NT2/D1 (cell line): ENCODE measurements at regions not wholly inside any gene's neighbourhood (a gene's known extent, or its start where the extent isn't known, plus 50 kb on each side); places are given as distances from the start of the nearest gene placed in this dataset.

ENCODE experiments used
- DNase-seq: peaks from one replicate; pipeline ENCODE4 v3.0.0-alpha.2; 2011; ENCODE audit warnings: low read depth, low spot score
- H3K27me3 ChIP-seq: 2 replicates; pipeline ENCODE4 v1.6.0; 2011; ENCODE audit warnings: mild to moderate bottlenecking; ENCODE audit not compliant: insufficient read length, insufficient read depth
- H3K36me3 ChIP-seq: 2 replicates; pipeline ENCODE4 v1.6.1; 2011; ENCODE audit warnings: mild to moderate bottlenecking, low read length, mixed read lengths; ENCODE audit not compliant: insufficient read depth, insufficient read length
- H3K4me1 ChIP-seq: 2 replicates; pipeline ENCODE4 v1.5.1; 2011; ENCODE audit not compliant: insufficient read depth, insufficient read length
- H3K4me3 ChIP-seq: 2 replicates; pipeline ENCODE4 v1.5.1; 2011; ENCODE audit warnings: low read depth; ENCODE audit not compliant: insufficient read length
- H3K9ac ChIP-seq: 2 replicates; pipeline ENCODE4 v1.6.0; 2011; ENCODE audit warnings: low read depth; ENCODE audit not compliant: insufficient read length
- H3K9me3 ChIP-seq: 2 replicates; pipeline ENCODE4 v1.5.1; 2011; ENCODE audit warnings: mild to moderate bottlenecking, low read length; ENCODE audit not compliant: insufficient read depth
- SUZ12 ChIP-seq: IDR thresholded peaks from 2 replicates; pipeline ENCODE4 v1.6.1; 2011; ENCODE audit not compliant: insufficient read length, insufficient read depth; ENCODE audit errors: extremely low read depth
- YY1 ChIP-seq: IDR thresholded peaks from 2 replicates; pipeline ENCODE4 v1.6.1; 2011; ENCODE audit not compliant: insufficient read length, insufficient read depth
- ZNF274 ChIP-seq: IDR thresholded peaks from 2 replicates; pipeline ENCODE4 v1.6.1; 2011; ENCODE audit warnings: mild to moderate bottlenecking, low read depth, low read length

- no peaks in the 10 kb centered on the region; the same call in 1 of the 2 replicates for H3K9me3 ChIP-seq
- H3K27me3 ChIP-seq, result no peaks in the 10 kb centered on the region
- H3K4me3 ChIP-seq, result no peak overlapping the region
- no peak for DNase-seq
- H3K9ac ChIP-seq, result no peak overlapping the region
- no peaks in the 10 kb centered on the region for H3K36me3 ChIP-seq
- TF ChIP-seq ZNF274 (no peak), SUZ12 (no peak), YY1 (no peak)
- no peaks in the 10 kb centered on the region for H3K4me1 ChIP-seq
Observed at GRCh38 chr6:117142142-117142541, 123.2 kb upstream of the VGLL2 start.

- no peak for TF ChIP-seq SUZ12
- TF ChIP-seq ZNF274, result no peak
- no peak for TF ChIP-seq YY1
- no peaks in the 10 kb centered on the region for H3K4me1 ChIP-seq
- H3K27me3 ChIP-seq, result no peaks in the 10 kb centered on the region
- no peaks in the 10 kb centered on the region; the same call in 1 of the 2 replicates for H3K9me3 ChIP-seq
- H3K36me3 ChIP-seq, result no peaks in the 10 kb centered on the region
- DNase-seq, result no peak
- H3K9ac ChIP-seq, result no peak overlapping the region
- no peak overlapping the region for H3K4me3 ChIP-seq
Observed at GRCh38 chr6:117142995-117143394, 122.4 kb upstream of the VGLL2 start.

- DNase-seq, result no peak
- Histone ChIP-seq H3K9me3 (no peaks in the 10 kb centered on the region; the same call in 1 of the 2 replicates), H3K4me3 (no peak overlapping the region)
Observed at GRCh38 chr6:117143647-117144046, 121.7 kb upstream of the VGLL2 start.

DNA sequence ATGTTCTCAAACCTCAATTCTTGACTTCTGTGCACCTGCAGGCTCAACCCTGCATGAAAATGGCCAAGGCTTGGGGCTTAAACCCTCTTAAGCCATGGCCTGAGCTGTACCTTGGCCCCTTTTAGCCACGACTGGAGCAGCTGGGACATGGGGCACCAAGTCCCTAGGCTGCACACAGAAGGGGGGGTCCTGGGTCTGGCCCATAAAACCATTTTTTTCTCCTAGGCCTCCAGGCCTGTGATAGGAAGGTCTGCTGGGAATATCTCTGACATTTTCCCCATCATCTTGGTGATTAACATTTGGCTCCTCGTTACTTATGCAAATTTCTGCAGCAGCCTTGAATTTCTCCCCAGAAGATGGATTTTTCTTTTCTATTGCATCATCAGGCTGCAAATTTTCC lies 119.4 kb upstream of the VGLL2 start:
- Histone ChIP-seq H3K9me3 (no peaks in the 10 kb centered on the region; the same call in 1 of the 2 replicates), H3K36me3 (no peaks in the 10 kb centered on the region), H3K9ac (no peak overlapping the region), H3K4me3 (no peak overlapping the region), H3K4me1 (no peaks in the 10 kb centered on the region), H3K27me3 (no peaks in the 10 kb centered on the region)
- TF ChIP-seq ZNF274 (no peak), SUZ12 (no peak), YY1 (no peak)
- no peak for DNase-seq

More at GRCh38 chr6:117143647-117144046, 121.7 kb upstream of the VGLL2 start:
- Histone ChIP-seq H3K27me3 (no peaks in the 10 kb centered on the region), H3K9ac (no peak overlapping the region), H3K36me3 (no peaks in the 10 kb centered on the region), H3K4me1 (no peaks in the 10 kb centered on the region)
- TF ChIP-seq ZNF274 (no peak), SUZ12 (no peak), YY1 (no peak)

- no peak for DNase-seq
- Histone ChIP-seq H3K27me3 (no peaks in the 10 kb centered on the region), H3K4me3 (no peak overlapping the region), H3K36me3 (no peaks in the 10 kb centered on the region), H3K9me3 (no peaks in the 10 kb centered on the region; the same call in none of the 2 replicates), H3K4me1 (no peaks in the 10 kb centered on the region), H3K9ac (no peak overlapping the region)
- TF ChIP-seq ZNF274, result no peak
- TF ChIP-seq YY1, result no peak
- no peak for TF ChIP-seq SUZ12
Observed at GRCh38 chr6:117149324-117149723, 116.0 kb upstream of the VGLL2 start.

DNA sequence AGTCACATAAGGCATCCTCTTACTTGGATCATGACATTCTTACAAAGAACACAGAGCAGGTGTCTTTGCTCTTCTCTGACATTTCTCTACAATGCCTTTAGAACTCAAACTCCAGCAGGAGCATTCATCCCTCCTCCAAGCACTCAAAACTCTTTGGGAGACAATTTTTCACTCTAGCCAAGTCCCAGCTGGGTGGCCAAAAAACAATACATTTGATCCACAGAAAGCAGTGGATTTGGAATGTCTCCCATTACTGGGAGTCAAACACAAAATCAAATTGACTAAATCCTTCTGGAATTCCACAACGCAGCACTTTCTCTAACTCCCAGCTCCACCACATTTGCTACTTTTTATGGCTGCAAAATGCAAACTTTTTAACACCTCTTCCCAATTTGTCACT lies 108.6 kb upstream of the VGLL2 start:
- DNase-seq, result no peak
- Histone ChIP-seq H3K4me3 (no peak overlapping the region), H3K9me3 (no peaks in the 10 kb centered on the region; the same call in 1 of the 2 replicates), H3K9ac (no peak overlapping the region), H3K27me3 (no peaks in the 10 kb centered on the region), H3K4me1 (no peaks in the 10 kb centered on the region), H3K36me3 (no peaks in the 10 kb centered on the region)
- TF ChIP-seq YY1 (no peak), SUZ12 (no peak), ZNF274 (no peak)

GRCh38 chr6:117157448-117157847 lies 107.9 kb upstream of the VGLL2 start:
- Histone ChIP-seq H3K4me1 (no peaks in the 10 kb centered on the region), H3K9me3 (no peaks in the 10 kb centered on the region; the same call in 1 of the 2 replicates), H3K4me3 (no peak overlapping the region), H3K36me3 (no peaks in the 10 kb centered on the region), H3K9ac (no peak overlapping the region), H3K27me3 (no peaks in the 10 kb centered on the region)
- DNase-seq, result no peak
- TF ChIP-seq ZNF274, result no peak
- TF ChIP-seq YY1, result no peak

GRCh38 chr6:117165911-117166499 lies 99.4 kb upstream of the VGLL2 start:
- H3K9ac ChIP-seq, result no peak overlapping the region
- no peak for DNase-seq
- no peaks in the 10 kb centered on the region for H3K4me1 ChIP-seq
- no peak for TF ChIP-seq SUZ12
- TF ChIP-seq ZNF274, result no peak
- no peaks in the 10 kb centered on the region for H3K9me3 ChIP-seq
- H3K4me3 ChIP-seq, result no peak overlapping the region
- no peaks in the 10 kb centered on the region for H3K27me3 ChIP-seq
- H3K36me3 ChIP-seq, result no peaks in the 10 kb centered on the region
